Right lobe of liver (tissue), 6 donors: ENCODE measurements at regions not wholly inside any gene's neighbourhood (a gene's known extent, or its start where the extent isn't known, plus 50 kb on each side); places are given as distances from the start of the nearest gene placed in this dataset.

Experiments
- ATAC-seq, 4 donors: fragments of 200-7000 bp; cut with Tn5 transposase; one replicate each; pipeline ENCODE4 v1.9.1; 2020; ENCODE audit warnings: mild to moderate bottlenecking in 4 of 4, moderate library complexity in 4 of 4
- DNase-seq, 3 donors: peaks; one replicate each; pipeline ENCODE4 v3.0.0-alpha.2; 2020
- H3K27ac ChIP-seq, 3 donors: fragments of 200-600 bp; one replicate each; pipeline ENCODE4 v1.8.0; 2022
- H3K27me3 ChIP-seq, 2 donors: fragments of 200-600 bp; one replicate each; pipeline ENCODE4 v1.8.0; 2022
- H3K36me3 ChIP-seq, 4 donors: fragments of 200-600 bp; sonication (generic) in 1 of 4; one replicate each; pipeline versions ENCODE4 v1.5.1 to v1.8.0; 2017 to 2022; ENCODE audit warnings: control low read depth in 1 of 4
- H3K4me1 ChIP-seq, 4 donors: fragments of 200-600 bp; sonication (generic) in 1 of 4; one replicate each; pipeline versions ENCODE4 v1.5.1 to v1.8.0; 2017 to 2022; ENCODE audit warnings: control low read depth in 1 of 4
- H3K4me3 ChIP-seq, 3 donors: fragments of 200-600 bp; one replicate each; pipeline ENCODE4 v1.8.0; 2022
- H3K9me3 ChIP-seq, 4 donors: fragments of 200-600 bp; sonication (generic) in 1 of 4; one replicate each; pipeline versions ENCODE4 v1.5.1 to v1.8.0; 2017 to 2022; ENCODE audit warnings: control low read depth in 1 of 4
- CTCF ChIP-seq, 4 donors: fragments of 200-600 bp in 3 of 4; fragments of 450-650 bp in 1 of 4; IDR thresholded peaks; one replicate each; pipeline versions ENCODE4 v1.5.1 to v1.8.0; 2016 to 2022; ENCODE audit warnings: antibody characterized with exemption in 4 of 4, mild to moderate bottlenecking in 2 of 4
- POLR2A ChIP-seq: fragments of 450-650 bp; IDR thresholded peaks from one replicate; pipeline ENCODE4 v1.6.1; 2017; ENCODE audit warnings: antibody characterized with exemption, mild to moderate bottlenecking
- WGBS: methylation state at CpG from one replicate; pipeline ENCODE4 v1.1.6; 2018; ENCODE audit warnings: low coverage, low lambda C conversion rate; ENCODE audit not compliant: insufficient coverage; ENCODE audit errors: missing lambda C conversion rate; 5-methylcytosine and 5-hydroxymethylcytosine counted together
- intact Hi-C, 2 donors: fragments of 100-400 bp; cut with DNase I; formaldehyde crosslinking; loops; one replicate each; pipeline versions ENCODE4 v1.11.2 to v1.14.1; 2022
- donor health status: DM: no; HTN: yes; CAD: no.
- donor health status: DM: no; HTN: no; CAD: no.
- donor health status: DM: no; HTN: no; CAD: no.
- donor health status: DM: no; HTN: yes; CAD: no.
- donor health status: DM: no; HTN: yes; CAD: no.

GRCh38 chr6:168369786-168370185 is 50.2 kb upstream of the DACT2 start:
- intact Hi-C loops = loop anchor here in 1 of 2 donors (5.0 kb wide), 1 partner anchor 518 kb away; no protein-coding TSS in a partner anchor
- Histone ChIP-seq H3K4me3 (no peak overlapping the region), H3K9me3 (no peaks in the 10 kb centered on the region), H3K36me3 (no peaks in the 10 kb centered on the region), H3K4me1 (no peaks in the 10 kb centered on the region), H3K27me3 (no peaks in the 10 kb centered on the region), H3K27ac (no peak overlapping the region)
- DNase-seq (no peak), ATAC-seq (no peak)
- no peak for TF ChIP-seq CTCF (IDR thresholded peaks at IDR 0.05)
- no peak for TF ChIP-seq POLR2A
- 63% methylated on average over 13 of the region's 13 CpGs for WGBS

GRCh38 chr6:168370310-168370991 is 50.9 kb upstream of the DACT2 start:
- ATAC-seq = peak; percentile 93 to 97 (median 95)
- Histone ChIP-seq H3K27ac (no peak overlapping the region), H3K4me1 (no peaks in the 10 kb centered on the region), H3K27me3 (no peaks in the 10 kb centered on the region), H3K9me3 (no peaks in the 10 kb centered on the region), H3K4me3 (no peak overlapping the region), H3K36me3 (no peaks in the 10 kb centered on the region)
- TF ChIP-seq POLR2A = no peak
- peak; percentile 78 to 88 (median 84) for TF ChIP-seq CTCF (IDR thresholded peaks at IDR 0.05)
- WGBS = 25% methylated on average over 7 of the region's 43 CpGs
- DNase-seq = peak; percentile 71 to 76 (median 73)
- intact Hi-C loops = loop anchor here in 1 of 2 donors (5.0 kb wide), 1 partner anchor 517 kb away; no protein-coding TSS in a partner anchor

- ATAC-seq (no peak), DNase-seq (no peak)
- Histone ChIP-seq H3K27me3 (no peaks in the 10 kb centered on the region), H3K27ac (no peak overlapping the region), H3K4me3 (no peak overlapping the region), H3K36me3 (no peaks in the 10 kb centered on the region), H3K9me3 (no peaks in the 10 kb centered on the region), H3K4me1 (no peaks in the 10 kb centered on the region)
- 68% methylated on average over 7 of the region's 11 CpGs for WGBS
- intact Hi-C loops = loop anchor here in 1 of 2 donors (5.0 kb wide), 1 partner anchor 516 kb away; no protein-coding TSS in a partner anchor
- TF ChIP-seq CTCF (IDR thresholded peaks at IDR 0.05) (no peak), POLR2A (no peak)
These were observed 51.6 kb upstream of the DACT2 start for GRCh38 chr6:168371185-168371584.

GRCh38 chr6:168371618-168371980 is 52.0 kb upstream of the DACT2 start:
- intact Hi-C loops = loop anchor here in 1 of 2 donors (5.0 kb wide), 1 partner anchor 516 kb away; no protein-coding TSS in a partner anchor
- Histone ChIP-seq H3K27me3 (no peaks in the 10 kb centered on the region), H3K9me3 (no peaks in the 10 kb centered on the region), H3K4me3 (no peak overlapping the region), H3K4me1 (no peaks in the 10 kb centered on the region), H3K36me3 (no peaks in the 10 kb centered on the region), H3K27ac (no peak overlapping the region)
- TF ChIP-seq CTCF (IDR thresholded peaks at IDR 0.05) (no peak), POLR2A (no peak)
- DNase-seq (no peak), ATAC-seq (no peak)
- WGBS = 94% methylated on average over 2 of the region's 6 CpGs
